ENCODE measurements at regions not wholly inside any gene's neighbourhood (a gene's known extent, or its start where the extent isn't known, plus 50 kb on each side); places are given as distances from the start of the nearest gene placed in this dataset.
"Not testable (repeated sequence)": the region's sequence is repeated elsewhere in the genome, so short reads cannot be mapped to it uniquely, and the experiment has no call there.

- DNase-seq: no peak
Observed at GRCh38 chr15:26015516-26016075, 152.5 kb upstream of the ATP10A start.

GRCh38 chr15:26013981-26014380 is 150.9 kb upstream of the ATP10A start:
- no peak for DNase-seq

GRCh38 chr15:26011916-26012315 is 148.8 kb upstream of the ATP10A start:
- no peak for DNase-seq

- no peak for DNase-seq
Observed at GRCh38 chr15:26007151-26007550, 144.0 kb upstream of the ATP10A start.

GRCh38 chr15:26001201-26001600 is 138.1 kb upstream of the ATP10A start:
- no peak for DNase-seq

- no peak for DNase-seq
Observed at GRCh38 chr15:25993506-25993905, 130.4 kb upstream of the ATP10A start.

GRCh38 chr15:25990220-25990619 is 127.1 kb upstream of the ATP10A start:
- DNase-seq: no peak

GRCh38 chr15:25989327-25989726 is 126.2 kb upstream of the ATP10A start:
- no peak for DNase-seq

GRCh38 chr15:25988716-25989115 is 125.6 kb upstream of the ATP10A start:
- not testable (repeated sequence) for DNase-seq

- DNase-seq: no peak
Observed at GRCh38 chr15:25987638-25988037, 124.5 kb upstream of the ATP10A start.

GRCh38 chr15:25985165-25985564 is 122.0 kb upstream of the ATP10A start:
- DNase-seq: no peak

- DNase-seq: no peak
Observed at GRCh38 chr15:25982736-25983135, 119.6 kb upstream of the ATP10A start.

- DNase-seq: no peak
Observed at GRCh38 chr15:25981114-25981513, 118.0 kb upstream of the ATP10A start.

GRCh38 chr15:25972141-25972675 is 109.1 kb upstream of the ATP10A start:
- DNase-seq: no peak

GRCh38 chr15:25971053-25971452 is 107.9 kb upstream of the ATP10A start:
- DNase-seq: no peak

- DNase-seq: no peak
Observed at GRCh38 chr15:25969886-25970285, 106.8 kb upstream of the ATP10A start.

GRCh38 chr15:25967116-25967515 is 104.0 kb upstream of the ATP10A start:
- no peak for DNase-seq

GRCh38 chr15:25965326-25965725 is 102.2 kb upstream of the ATP10A start:
- no peak for DNase-seq

- no peak for DNase-seq
Observed at GRCh38 chr15:25960273-25960672, 97.1 kb upstream of the ATP10A start.

- DNase-seq: no peak
Observed at GRCh38 chr15:25959100-25959499, 96.0 kb upstream of the ATP10A start.

GRCh38 chr15:25955628-25956027 is 92.5 kb upstream of the ATP10A start:
- no peak for DNase-seq

GRCh38 chr15:25954398-25954797 is 91.3 kb upstream of the ATP10A start:
- no peak for DNase-seq

GRCh38 chr15:25950014-25950413 is 86.9 kb upstream of the ATP10A start:
- DNase-seq: no peak

- DNase-seq: peak; percentile 43
Observed at GRCh38 chr15:25947323-25948314, 84.5 kb upstream of the ATP10A start.

All from NCI-H510A treated with DMSO at 0.1 percent for 48 hours (cell line).